HepG2 (cell line): ENCODE measurements at regions not wholly inside any gene's neighbourhood (a gene's known extent, or its start where the extent isn't known, plus 50 kb on each side); places are given as distances from the start of the nearest gene placed in this dataset.

Experiments used
- ELF4 ChIP-seq: sonication (generic); formaldehyde crosslinking; IDR thresholded peaks from 2 replicates; pipeline ENCODE4 v1.5.0; 2020; ENCODE audit warnings: missing genetic modification reagents, mild to moderate bottlenecking, moderate library complexity, borderline replicate concordance
- FLYWCH1 ChIP-seq: sonication (generic); formaldehyde crosslinking; IDR thresholded peaks from 2 replicates; pipeline ENCODE4 v1.8.1; 2023; ENCODE audit warnings: mild to moderate bottlenecking, missing genetic modification reagents
- GMEB1 ChIP-seq: sonication (generic); formaldehyde crosslinking; IDR thresholded peaks from 2 replicates; pipeline ENCODE4 v1.5.1; 2020; ENCODE audit warnings: missing genetic modification reagents, mild to moderate bottlenecking, borderline replicate concordance
- HMG20A ChIP-seq: IDR thresholded peaks from 2 replicates; pipeline ENCODE4 v1.6.1; 2016; ENCODE audit warnings: borderline replicate concordance
- RELA ChIP-seq: sonication (generic); formaldehyde crosslinking; IDR thresholded peaks from 2 replicates; pipeline ENCODE4 v1.4.0; 2020; ENCODE audit warnings: missing genetic modification reagents
- ZFYVE20 ChIP-seq: sonication (generic); formaldehyde crosslinking; IDR thresholded peaks from 2 replicates; pipeline ENCODE4 v1.8.0; 2023; ENCODE audit warnings: low read depth, mild to moderate bottlenecking, moderate library complexity, missing genetic modification reagents, borderline replicate concordance
- ZNF430 ChIP-seq: sonication (generic); formaldehyde crosslinking; IDR thresholded peaks from 2 replicates; pipeline ENCODE4 v1.9.0; 2021; ENCODE audit warnings: mild to moderate bottlenecking, missing genetic modification reagents
- ZNF615 ChIP-seq: sonication (generic); formaldehyde crosslinking; IDR thresholded peaks from 2 replicates; pipeline ENCODE4 v1.5.0; 2020; ENCODE audit warnings: mild to moderate bottlenecking, missing genetic modification reagents, borderline replicate concordance
- ZNF770 ChIP-seq: sonication (generic); formaldehyde crosslinking; IDR thresholded peaks from 2 replicates; pipeline ENCODE4 v1.5.0; 2020; ENCODE audit warnings: mild to moderate bottlenecking, missing genetic modification reagents
- ZNF800 ChIP-seq: sonication (generic); formaldehyde crosslinking; IDR thresholded peaks from 2 replicates; pipeline ENCODE4 v1.4.0; 2020; ENCODE audit warnings: missing genetic modification reagents
- TF ChIP-seq, protein P1 (sequence below): sonication (generic); formaldehyde crosslinking; IDR thresholded peaks from 2 replicates; pipeline ENCODE4 v1.5.1; 2020; ENCODE audit warnings: missing genetic modification reagents, mild to moderate bottlenecking, borderline replicate concordance

DNA sequence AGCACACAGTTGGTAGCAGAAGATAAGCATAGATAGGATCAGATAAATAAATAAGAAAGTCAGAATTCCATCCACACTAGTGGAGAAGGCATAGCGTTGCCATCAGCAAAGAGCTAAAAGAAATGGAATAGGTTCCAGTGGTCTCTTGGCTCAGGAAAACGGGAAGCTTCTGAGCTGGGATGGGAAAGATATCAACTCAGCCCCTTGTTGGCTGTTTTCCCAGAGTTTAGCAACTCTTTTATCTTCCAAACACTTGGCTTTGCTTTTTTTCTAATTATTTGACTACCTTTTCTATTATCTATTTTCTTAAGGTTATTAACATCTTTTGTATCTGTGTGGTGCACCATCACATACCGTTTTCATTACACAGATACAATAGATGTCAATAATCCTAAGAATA is 445.7 kb upstream of the TRPC7 start (continued):
- TF ChIP-seq, protein P1, sequence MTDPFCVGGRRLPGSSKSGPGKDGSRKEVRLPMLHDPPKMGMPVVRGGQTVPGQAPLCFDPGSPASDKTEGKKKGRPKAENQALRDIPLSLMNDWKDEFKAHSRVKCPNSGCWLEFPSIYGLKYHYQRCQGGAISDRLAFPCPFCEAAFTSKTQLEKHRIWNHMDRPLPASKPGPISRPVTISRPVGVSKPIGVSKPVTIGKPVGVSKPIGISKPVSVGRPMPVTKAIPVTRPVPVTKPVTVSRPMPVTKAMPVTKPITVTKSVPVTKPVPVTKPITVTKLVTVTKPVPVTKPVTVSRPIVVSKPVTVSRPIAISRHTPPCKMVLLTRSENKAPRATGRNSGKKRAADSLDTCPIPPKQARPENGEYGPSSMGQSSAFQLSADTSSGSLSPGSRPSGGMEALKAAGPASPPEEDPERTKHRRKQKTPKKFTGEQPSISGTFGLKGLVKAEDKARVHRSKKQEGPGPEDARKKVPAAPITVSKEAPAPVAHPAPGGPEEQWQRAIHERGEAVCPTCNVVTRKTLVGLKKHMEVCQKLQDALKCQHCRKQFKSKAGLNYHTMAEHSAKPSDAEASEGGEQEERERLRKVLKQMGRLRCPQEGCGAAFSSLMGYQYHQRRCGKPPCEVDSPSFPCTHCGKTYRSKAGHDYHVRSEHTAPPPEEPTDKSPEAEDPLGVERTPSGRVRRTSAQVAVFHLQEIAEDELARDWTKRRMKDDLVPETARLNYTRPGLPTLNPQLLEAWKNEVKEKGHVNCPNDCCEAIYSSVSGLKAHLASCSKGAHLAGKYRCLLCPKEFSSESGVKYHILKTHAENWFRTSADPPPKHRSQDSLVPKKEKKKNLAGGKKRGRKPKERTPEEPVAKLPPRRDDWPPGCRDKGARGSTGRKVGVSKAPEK (CRISPR knock-in tag) = no peak
- TF ChIP-seq ELF4 (CRISPR knock-in tag) (no peak), ZNF770 (CRISPR knock-in tag) (no peak), ZNF615 (CRISPR knock-in tag) (no peak), ZNF800 (no peak), RELA (no peak), ZFYVE20 (no peak), GMEB1 (CRISPR knock-in tag) (no peak), ZNF430 (CRISPR knock-in tag) (no peak), HMG20A (CRISPR knock-in tag) (no peak), FLYWCH1 (no peak)
